Endothelial cell of umbilical vein (primary cell): ENCODE measurements at regions not wholly inside any gene's neighbourhood (a gene's known extent, or its start where the extent isn't known, plus 50 kb on each side); places are given as distances from the start of the nearest gene placed in this dataset.

Experiments used
- BruUV-seq: library from RNA; stranded (reverse); fragments of 400-500 nt; replicated peaks from 2 replicates; lab custom pipeline; 2021; lab: Mats Ljungman, UMichigan
- CTCF ChIA-PET: fragments of 300-600, 350-600 bp; sonication (Branson Sonifier 250); formaldehyde crosslinking; loops from one replicate; lab custom pipeline; 2021; ENCODE audit warnings: antibody characterized with exemption, inconsistent platforms; lab: Charles Lee
- POLR2A ChIA-PET: fragments of 300-600, 350-600 bp; sonication (Branson Sonifier 250); formaldehyde crosslinking; loops from one replicate; lab custom pipeline; 2021; ENCODE audit warnings: antibody characterized with exemption, inconsistent platforms; lab: Charles Lee
- DNase-seq: peaks from one replicate; pipeline ENCODE4 v3.0.0-alpha.2; 2011; ENCODE audit warnings: low read depth, low spot score
- FAIRE-seq: peaks from 2 replicates; lab custom pipeline; 2011; peaks lifted over from hg19 to GRCh38; lab: Jason Lieb, UNC
- H2AFZ ChIP-seq: 2 replicates; pipeline ENCODE4 v1.6.0; 2012; ENCODE audit warnings: low read depth, low read length, control low read depth, inconsistent platforms
- H3K27ac ChIP-seq: 2 replicates; pipeline ENCODE4 v1.5.1; 2011; ENCODE audit warnings: low read depth, mild to moderate bottlenecking, control low read depth, low read length, moderate library complexity; ENCODE audit not compliant: insufficient read depth
- H3K27me3 ChIP-seq, 2 experiments: 2 replicates each; pipeline versions ENCODE4 v1.6.0 to v1.6.1; 2011; ENCODE audit warnings: low read length in 2 of 2, mixed read lengths in 1 of 2; ENCODE audit not compliant: control insufficient read depth in 2 of 2, insufficient read depth in 2 of 2
- H3K36me3 ChIP-seq, 2 experiments: 2 replicates in 1 of 2; 3 replicates in 1 of 2; pipeline ENCODE4 v1.5.1; 2011; ENCODE audit warnings: low read length in 2 of 2, mild to moderate bottlenecking in 1 of 2, moderate library complexity in 1 of 2; ENCODE audit not compliant: control insufficient read depth in 2 of 2, insufficient read depth in 2 of 2; ENCODE audit errors: extremely low read depth in 1 of 2
- H3K4me1 ChIP-seq: 3 replicates; pipeline ENCODE4 v1.5.1; 2011; ENCODE audit warnings: mild to moderate bottlenecking, low read length; ENCODE audit not compliant: control insufficient read depth, insufficient read depth; ENCODE audit errors: extremely low read depth
- H3K4me2 ChIP-seq: 2 replicates; pipeline ENCODE4 v1.6.1; 2011; ENCODE audit warnings: low read length, control low read depth, mixed read lengths; ENCODE audit not compliant: insufficient read depth
- H3K4me3 ChIP-seq, 3 experiments: fragments of 200-600 bp in 1 of 3; sonication (generic), shearing (Covaris generic) in 1 of 3; replicated peaks in 1 of 3; 2 replicates each; pipeline ENCODE4 v1.5.1; 2011 to 2016; ENCODE audit warnings: control low read depth in 3 of 3, low read length in 3 of 3, mild to moderate bottlenecking in 2 of 3, inconsistent platforms in 1 of 3, low read depth in 1 of 3, moderate library complexity in 1 of 3; ENCODE audit not compliant: insufficient read depth in 1 of 3
- H3K79me2 ChIP-seq: 2 replicates; pipeline ENCODE4 v1.6.0; 2012; ENCODE audit warnings: low read length, inconsistent platforms; ENCODE audit not compliant: control insufficient read depth, insufficient read depth
- H3K9ac ChIP-seq: replicated peaks from 2 replicates; pipeline ENCODE3; 2011; ENCODE audit warnings: low read length, control low read depth; ENCODE audit not compliant: insufficient read depth; ENCODE audit errors: extremely low read depth
- H3K9me1 ChIP-seq: replicated peaks from 3 replicates; pipeline ENCODE4 v1.6.0; 2011; ENCODE audit warnings: mild to moderate bottlenecking, low read length; ENCODE audit not compliant: control insufficient read depth, insufficient read depth; ENCODE audit errors: extremely low read depth
- H3K9me3 ChIP-seq: replicated peaks from 2 replicates; pipeline ENCODE4 v1.5.1; 2012; ENCODE audit warnings: low read length, inconsistent platforms; ENCODE audit not compliant: control insufficient read depth, insufficient read depth
- H4K20me1 ChIP-seq: replicated peaks from 2 replicates; pipeline ENCODE3; 2011; ENCODE audit warnings: mild to moderate bottlenecking, low read length; ENCODE audit not compliant: control insufficient read depth, insufficient read depth; ENCODE audit errors: extremely low read depth
- CTCF ChIP-seq, 2 donors: IDR thresholded peaks; 1 replicate in 1 of 2; 2 replicates in 1 of 2; pipeline ENCODE4 v1.5.1; 2011; ENCODE audit warnings: low read length in 2 of 2, mild to moderate bottlenecking in 2 of 2, moderate library complexity in 2 of 2, control low read depth in 1 of 2, inconsistent platforms in 1 of 2, low read depth in 1 of 2; ENCODE audit not compliant: insufficient read depth in 1 of 2; ENCODE audit errors: extremely low read depth in 1 of 2
- EZH2 ChIP-seq: IDR thresholded peaks from 2 replicates; pipeline ENCODE4 v1.6.1; 2012; ENCODE audit warnings: borderline replicate concordance, low read depth, mild to moderate bottlenecking, moderate library complexity, low read length, inconsistent platforms; ENCODE audit not compliant: severe bottlenecking
- GATA2 ChIP-seq: IDR thresholded peaks from 2 replicates; pipeline ENCODE4 v1.7.0; 2011; ENCODE audit warnings: low read depth, mild to moderate bottlenecking, moderate library complexity, mixed read lengths, low read length; ENCODE audit not compliant: insufficient read length, insufficient read depth
- JUN ChIP-seq: IDR thresholded peaks from 2 replicates; pipeline ENCODE4 v1.6.1; 2011; ENCODE audit warnings: borderline replicate concordance, low read depth; ENCODE audit not compliant: insufficient read length, insufficient read depth
- MAX ChIP-seq: IDR thresholded peaks from 2 replicates; pipeline ENCODE4 v1.6.1; 2011; ENCODE audit not compliant: insufficient read depth, insufficient read length
- MYC ChIP-seq: IDR thresholded peaks from one replicate; pipeline ENCODE4 v1.6.1; 2011; ENCODE audit warnings: mild to moderate bottlenecking, low read depth, low read length
- POLR2A ChIP-seq: IDR thresholded peaks from 2 replicates; pipeline ENCODE4 v1.6.1; 2012; ENCODE audit warnings: low read depth, mild to moderate bottlenecking, control low read depth, low read length
- dilution Hi-C: fragments of 300-500 bp; cut with MboI; formaldehyde crosslinking; loops from one replicate; pipeline ENCODE4 v1.15.0; 2019; ENCODE audit warnings: low sequenced_read_pairs; ENCODE audit not compliant: extremely low pct_ligation_motif_present
- intact Hi-C: fragments of 100-400 bp; cut with micrococcal nuclease; formaldehyde crosslinking; loops from one replicate; pipeline ENCODE4 v1.10.0; 2022

GRCh38 chr5:57072218-57072892 lies 101.5 kb upstream of the GPBP1 start:
- dilution Hi-C loops (no loop called here), intact Hi-C loops (no loop called here)
- no peaks in the 10 kb centered on the region for H4K20me1 ChIP-seq
- no peaks in the 10 kb centered on the region for H3K4me1 ChIP-seq
- DNase-seq (no peak), FAIRE-seq (no peak)
- no peak overlapping the region for H3K4me3 ChIP-seq
- POLR2A ChIA-PET, result no interaction called here
- no peaks in the 10 kb centered on the region for H3K9me1 ChIP-seq
- peaks cover 0 to 2% of the 10 kb centered on the region in 2 experiments for H3K27me3 ChIP-seq
- CTCF ChIA-PET, result no interaction called here
- no peaks in the 10 kb centered on the region for H3K79me2 ChIP-seq
- H3K36me3 ChIP-seq, result no peaks in the 10 kb centered on the region
- no TSS peak for BruUV-seq
- no peak for TF ChIP-seq GATA2
- no peak for TF ChIP-seq MYC
- no peak for TF ChIP-seq MAX
- no peak for TF ChIP-seq JUN
- no peak for TF ChIP-seq CTCF (IDR thresholded peaks at IDR 0.05; ENCODE audit: extremely low read depth in 1 of 2, insufficient read depth in 1 of 2, low read depth in 1 of 2, low read length in 2 of 2)
- no peak for TF ChIP-seq EZH2
- no peak for TF ChIP-seq POLR2A
- no peak overlapping the region for H2AFZ ChIP-seq
- H3K27ac ChIP-seq, result no peak overlapping the region
- H3K9ac ChIP-seq, result no peak overlapping the region
- no peaks in the 10 kb centered on the region for H3K9me3 ChIP-seq
- H3K4me2 ChIP-seq, result no peak overlapping the region
